GM23338 (cell line): ENCODE measurements at regions not wholly inside any gene's neighbourhood (a gene's known extent, or its start where the extent isn't known, plus 50 kb on each side); places are given as distances from the start of the nearest gene placed in this dataset.

Experiments used
- ATAC-seq: fragments of 200-7000 bp; cut with Tn5 transposase; 3 replicates; pipeline ENCODE4 v1.9.1; 2020
- DNase-seq: peaks from one replicate; pipeline ENCODE4 v3.0.0-alpha.2; 2015; ENCODE audit warnings: low spot score
- H2AFZ ChIP-seq: fragments of 200-600 bp; sonication (generic); 2 replicates; pipeline ENCODE4 v1.8.0; 2016; ENCODE audit warnings: antibody characterized with exemption, mild to moderate bottlenecking, moderate library complexity
- H3F3A ChIP-seq: fragments of 200-600 bp; sonication (generic); replicated peaks from 2 replicates; pipeline ENCODE4 v1.8.0; 2017; ENCODE audit warnings: antibody characterized with exemption, mixed run types, low read depth
- H3K27ac ChIP-seq: fragments of 200-600 bp; sonication (generic); 2 replicates; pipeline ENCODE4 v1.6.1; 2016; ENCODE audit warnings: low read depth
- H3K27me3 ChIP-seq: fragments of 200-600 bp; sonication (generic); 2 replicates; pipeline ENCODE4 v1.8.0; 2016; ENCODE audit warnings: mild to moderate bottlenecking, mixed run types, moderate library complexity; ENCODE audit not compliant: insufficient read depth
- H3K36me3 ChIP-seq: fragments of 200-600 bp; sonication (generic); 2 replicates; pipeline ENCODE4 v1.8.0; 2016; ENCODE audit warnings: mild to moderate bottlenecking; ENCODE audit not compliant: insufficient read depth
- H3K4me1 ChIP-seq: fragments of 200-600 bp; sonication (generic); 2 replicates; pipeline ENCODE4 v1.8.0; 2016; ENCODE audit warnings: mild to moderate bottlenecking, moderate library complexity; ENCODE audit not compliant: insufficient read depth
- H3K4me2 ChIP-seq: fragments of 200-600 bp; sonication (generic); 2 replicates; pipeline ENCODE4 v1.7.1; 2017; ENCODE audit warnings: mixed run types
- H3K4me3 ChIP-seq: fragments of 200-600 bp; sonication (generic); 2 replicates; pipeline ENCODE4 v1.6.1; 2016; ENCODE audit warnings: mixed run types
- H3K79me2 ChIP-seq: fragments of 200-600 bp; sonication (generic); replicated peaks from 2 replicates; pipeline ENCODE4 v1.8.0; 2017; ENCODE audit warnings: mild to moderate bottlenecking; ENCODE audit not compliant: insufficient read depth
- H3K9me2 ChIP-seq: fragments of 200-600 bp; sonication (generic); 2 replicates; pipeline ENCODE4 v1.8.0; 2017; ENCODE audit not compliant: insufficient read depth
- H4K20me1 ChIP-seq: fragments of 200-600 bp; sonication (generic); replicated peaks from 2 replicates; pipeline ENCODE4 v1.8.0; 2017; ENCODE audit warnings: mild to moderate bottlenecking; ENCODE audit not compliant: insufficient read depth
- H3K27ac Mint-ChIP-seq: 2 replicates; pipeline ENCODE4 v1.8.0; 2020; ENCODE audit warnings: inconsistent platforms, mild to moderate bottlenecking, moderate library complexity, mixed read lengths
- H3K27me3 Mint-ChIP-seq: 3 replicates; pipeline ENCODE4 v1.8.0; 2022; ENCODE audit warnings: low read depth, mild to moderate bottlenecking, moderate library complexity, mixed read lengths, inconsistent platforms; ENCODE audit not compliant: insufficient read depth, poor library complexity
- H3K36me3 Mint-ChIP-seq: 3 replicates; pipeline ENCODE4 v1.8.0; 2021; ENCODE audit warnings: low read depth, mild to moderate bottlenecking, inconsistent platforms, moderate library complexity, mixed read lengths
- H3K4me1 Mint-ChIP-seq: 3 replicates; pipeline ENCODE4 v1.8.0; 2020; ENCODE audit warnings: mild to moderate bottlenecking, inconsistent platforms, mixed read lengths
- H3K4me3 Mint-ChIP-seq: 3 replicates; pipeline ENCODE4 v1.8.0; 2021; ENCODE audit warnings: moderate library complexity, mild to moderate bottlenecking, inconsistent platforms, mixed read lengths
- H3K9me3 Mint-ChIP-seq: 3 replicates; pipeline ENCODE4 v1.8.0; 2020; ENCODE audit warnings: moderate library complexity, mild to moderate bottlenecking, inconsistent platforms, mixed read lengths
- EZH2 ChIP-seq: fragments of 200-600 bp; sonication (generic); IDR thresholded peaks from one replicate; pipeline ENCODE4 v1.8.0; 2017; ENCODE audit warnings: antibody characterized with exemption, mild to moderate bottlenecking, low read depth; ENCODE audit not compliant: unreplicated experiment
- EZH2phosphoT487 ChIP-seq: fragments of 200-600 bp; sonication (generic); IDR thresholded peaks from one replicate; pipeline ENCODE4 v1.8.1; 2018; ENCODE audit warnings: antibody characterized with exemption; ENCODE audit not compliant: unreplicated experiment
- STAT1 ChIP-seq: IDR thresholded peaks from one replicate; pipeline ENCODE4 v1.6.1; 2016; ENCODE audit warnings: antibody characterized with exemption; ENCODE audit not compliant: unreplicated experiment
- ZNF114 ChIP-seq: fragments of 250-450 bp; sonication (Bioruptor Pico); IDR thresholded peaks from 2 replicates; pipeline ENCODE4 v1.5.0; 2020; ENCODE audit warnings: mild to moderate bottlenecking, moderate library complexity
- TF ChIP-seq, protein P1 (sequence below): IDR thresholded peaks from one replicate; pipeline ENCODE4 v1.6.1; 2018; ENCODE audit warnings: antibody characterized with exemption; ENCODE audit not compliant: unreplicated experiment
- TF ChIP-seq, protein P2 (sequence below): fragments of 250-450 bp; sonication (Bioruptor Pico); IDR thresholded peaks from 2 replicates; pipeline ENCODE4 v1.5.0; 2020; ENCODE audit warnings: mild to moderate bottlenecking, moderate library complexity
- TF ChIP-seq, protein P3 (sequence below), 2 experiments: fragments of 200-600 bp in 1 of 2; sonication (generic) in 1 of 2; conservative IDR thresholded peaks; 2 replicates each; pipeline versions ENCODE4 v1.5.1 to v1.6.1; 2016 to 2017; ENCODE audit warnings: antibody characterized with exemption in 2 of 2, low read depth in 2 of 2, mild to moderate bottlenecking in 2 of 2, moderate library complexity in 1 of 2

DNA sequence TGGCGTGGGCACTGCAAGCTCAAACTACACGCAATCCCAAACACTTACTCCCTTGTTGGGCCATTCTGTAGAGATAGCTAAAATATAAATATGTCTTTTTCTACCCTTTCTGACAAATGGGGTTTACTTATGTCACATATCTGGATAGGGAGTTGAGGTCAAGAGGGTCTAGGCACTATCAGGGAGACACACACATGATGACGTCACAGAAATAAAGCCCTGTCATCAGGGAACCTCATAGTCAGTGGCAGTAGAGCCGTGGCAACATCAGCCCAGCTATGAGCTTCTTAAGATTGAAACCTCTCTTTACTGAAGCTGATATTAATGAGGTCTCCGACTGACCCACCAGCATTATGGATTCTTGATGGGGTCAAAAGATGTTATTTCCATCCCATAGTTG is 234.6 kb upstream of the CDH7 start (continued):
- TF ChIP-seq, protein P1, sequence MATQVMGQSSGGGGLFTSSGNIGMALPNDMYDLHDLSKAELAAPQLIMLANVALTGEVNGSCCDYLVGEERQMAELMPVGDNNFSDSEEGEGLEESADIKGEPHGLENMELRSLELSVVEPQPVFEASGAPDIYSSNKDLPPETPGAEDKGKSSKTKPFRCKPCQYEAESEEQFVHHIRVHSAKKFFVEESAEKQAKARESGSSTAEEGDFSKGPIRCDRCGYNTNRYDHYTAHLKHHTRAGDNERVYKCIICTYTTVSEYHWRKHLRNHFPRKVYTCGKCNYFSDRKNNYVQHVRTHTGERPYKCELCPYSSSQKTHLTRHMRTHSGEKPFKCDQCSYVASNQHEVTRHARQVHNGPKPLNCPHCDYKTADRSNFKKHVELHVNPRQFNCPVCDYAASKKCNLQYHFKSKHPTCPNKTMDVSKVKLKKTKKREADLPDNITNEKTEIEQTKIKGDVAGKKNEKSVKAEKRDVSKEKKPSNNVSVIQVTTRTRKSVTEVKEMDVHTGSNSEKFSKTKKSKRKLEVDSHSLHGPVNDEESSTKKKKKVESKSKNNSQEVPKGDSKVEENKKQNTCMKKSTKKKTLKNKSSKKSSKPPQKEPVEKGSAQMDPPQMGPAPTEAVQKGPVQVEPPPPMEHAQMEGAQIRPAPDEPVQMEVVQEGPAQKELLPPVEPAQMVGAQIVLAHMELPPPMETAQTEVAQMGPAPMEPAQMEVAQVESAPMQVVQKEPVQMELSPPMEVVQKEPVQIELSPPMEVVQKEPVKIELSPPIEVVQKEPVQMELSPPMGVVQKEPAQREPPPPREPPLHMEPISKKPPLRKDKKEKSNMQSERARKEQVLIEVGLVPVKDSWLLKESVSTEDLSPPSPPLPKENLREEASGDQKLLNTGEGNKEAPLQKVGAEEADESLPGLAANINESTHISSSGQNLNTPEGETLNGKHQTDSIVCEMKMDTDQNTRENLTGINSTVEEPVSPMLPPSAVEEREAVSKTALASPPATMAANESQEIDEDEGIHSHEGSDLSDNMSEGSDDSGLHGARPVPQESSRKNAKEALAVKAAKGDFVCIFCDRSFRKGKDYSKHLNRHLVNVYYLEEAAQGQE = no peak
- TF ChIP-seq ZNF114 (CRISPR knock-in tag) = no peak
- TF ChIP-seq, protein P2, sequence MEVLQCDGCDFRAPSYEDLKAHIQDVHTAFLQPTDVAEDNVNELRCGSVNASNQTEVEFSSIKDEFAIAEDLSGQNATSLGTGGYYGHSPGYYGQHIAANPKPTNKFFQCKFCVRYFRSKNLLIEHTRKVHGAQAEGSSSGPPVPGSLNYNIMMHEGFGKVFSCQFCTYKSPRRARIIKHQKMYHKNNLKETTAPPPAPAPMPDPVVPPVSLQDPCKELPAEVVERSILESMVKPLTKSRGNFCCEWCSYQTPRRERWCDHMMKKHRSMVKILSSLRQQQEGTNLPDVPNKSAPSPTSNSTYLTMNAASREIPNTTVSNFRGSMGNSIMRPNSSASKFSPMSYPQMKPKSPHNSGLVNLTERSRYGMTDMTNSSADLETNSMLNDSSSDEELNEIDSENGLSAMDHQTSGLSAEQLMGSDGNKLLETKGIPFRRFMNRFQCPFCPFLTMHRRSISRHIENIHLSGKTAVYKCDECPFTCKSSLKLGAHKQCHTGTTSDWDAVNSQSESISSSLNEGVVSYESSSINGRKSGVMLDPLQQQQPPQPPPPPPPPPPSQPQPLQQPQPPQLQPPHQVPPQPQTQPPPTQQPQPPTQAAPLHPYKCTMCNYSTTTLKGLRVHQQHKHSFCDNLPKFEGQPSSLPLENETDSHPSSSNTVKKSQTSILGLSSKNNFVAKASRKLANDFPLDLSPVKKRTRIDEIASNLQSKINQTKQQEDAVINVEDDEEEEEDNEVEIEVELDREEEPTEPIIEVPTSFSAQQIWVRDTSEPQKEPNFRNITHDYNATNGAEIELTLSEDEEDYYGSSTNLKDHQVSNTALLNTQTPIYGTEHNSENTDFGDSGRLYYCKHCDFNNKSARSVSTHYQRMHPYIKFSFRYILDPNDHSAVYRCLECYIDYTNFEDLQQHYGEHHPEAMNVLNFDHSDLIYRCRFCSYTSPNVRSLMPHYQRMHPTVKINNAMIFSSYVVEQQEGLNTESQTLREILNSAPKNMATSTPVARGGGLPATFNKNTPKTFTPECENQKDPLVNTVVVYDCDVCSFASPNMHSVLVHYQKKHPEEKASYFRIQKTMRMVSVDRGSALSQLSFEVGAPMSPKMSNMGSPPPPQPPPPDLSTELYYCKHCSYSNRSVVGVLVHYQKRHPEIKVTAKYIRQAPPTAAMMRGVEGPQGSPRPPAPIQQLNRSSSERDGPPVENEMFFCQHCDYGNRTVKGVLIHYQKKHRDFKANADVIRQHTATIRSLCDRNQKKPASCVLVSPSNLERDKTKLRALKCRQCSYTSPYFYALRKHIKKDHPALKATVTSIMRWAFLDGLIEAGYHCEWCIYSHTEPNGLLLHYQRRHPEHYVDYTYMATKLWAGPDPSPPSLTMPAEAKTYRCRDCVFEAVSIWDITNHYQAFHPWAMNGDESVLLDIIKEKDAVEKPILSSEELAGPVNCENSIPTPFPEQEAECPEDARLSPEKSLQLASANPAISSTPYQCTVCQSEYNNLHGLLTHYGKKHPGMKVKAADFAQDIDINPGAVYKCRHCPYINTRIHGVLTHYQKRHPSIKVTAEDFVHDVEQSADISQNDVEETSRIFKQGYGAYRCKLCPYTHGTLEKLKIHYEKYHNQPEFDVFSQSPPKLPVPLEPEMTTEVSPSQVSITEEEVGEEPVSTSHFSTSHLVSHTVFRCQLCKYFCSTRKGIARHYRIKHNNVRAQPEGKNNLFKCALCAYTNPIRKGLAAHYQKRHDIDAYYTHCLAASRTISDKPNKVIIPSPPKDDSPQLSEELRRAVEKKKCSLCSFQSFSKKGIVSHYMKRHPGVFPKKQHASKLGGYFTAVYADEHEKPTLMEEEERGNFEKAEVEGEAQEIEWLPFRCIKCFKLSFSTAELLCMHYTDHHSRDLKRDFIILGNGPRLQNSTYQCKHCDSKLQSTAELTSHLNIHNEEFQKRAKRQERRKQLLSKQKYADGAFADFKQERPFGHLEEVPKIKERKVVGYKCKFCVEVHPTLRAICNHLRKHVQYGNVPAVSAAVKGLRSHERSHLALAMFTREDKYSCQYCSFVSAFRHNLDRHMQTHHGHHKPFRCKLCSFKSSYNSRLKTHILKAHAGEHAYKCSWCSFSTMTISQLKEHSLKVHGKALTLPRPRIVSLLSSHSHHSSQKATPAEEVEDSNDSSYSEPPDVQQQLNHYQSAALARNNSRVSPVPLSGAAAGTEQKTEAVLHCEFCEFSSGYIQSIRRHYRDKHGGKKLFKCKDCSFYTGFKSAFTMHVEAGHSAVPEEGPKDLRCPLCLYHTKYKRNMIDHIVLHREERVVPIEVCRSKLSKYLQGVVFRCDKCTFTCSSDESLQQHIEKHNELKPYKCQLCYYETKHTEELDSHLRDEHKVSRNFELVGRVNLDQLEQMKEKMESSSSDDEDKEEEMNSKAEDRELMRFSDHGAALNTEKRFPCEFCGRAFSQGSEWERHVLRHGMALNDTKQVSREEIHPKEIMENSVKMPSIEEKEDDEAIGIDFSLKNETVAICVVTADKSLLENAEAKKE (CRISPR knock-in tag) = no peak

DNA sequence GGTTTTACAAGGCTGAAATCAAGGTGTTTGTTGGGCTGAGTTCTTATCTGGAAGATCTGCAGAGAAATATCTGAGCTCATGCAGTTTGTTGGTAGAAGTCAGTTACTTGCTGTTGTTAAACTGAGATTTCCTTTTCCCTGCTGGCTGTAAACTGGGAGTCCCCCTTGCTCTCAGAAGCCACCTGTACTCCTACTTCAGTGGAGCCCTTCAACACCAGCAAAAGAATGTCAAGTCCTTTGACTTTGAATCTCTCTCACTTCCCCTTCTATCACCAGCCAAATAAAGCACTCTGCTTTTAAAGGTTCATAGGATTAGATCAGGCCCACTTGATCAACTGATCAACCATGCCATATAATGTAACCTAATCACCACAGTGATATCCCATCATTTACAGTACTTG is 252.2 kb upstream of the CDH7 start:
- H3K4me3 Mint-ChIP-seq = no peak overlapping the region
- TF ChIP-seq, protein P3, sequence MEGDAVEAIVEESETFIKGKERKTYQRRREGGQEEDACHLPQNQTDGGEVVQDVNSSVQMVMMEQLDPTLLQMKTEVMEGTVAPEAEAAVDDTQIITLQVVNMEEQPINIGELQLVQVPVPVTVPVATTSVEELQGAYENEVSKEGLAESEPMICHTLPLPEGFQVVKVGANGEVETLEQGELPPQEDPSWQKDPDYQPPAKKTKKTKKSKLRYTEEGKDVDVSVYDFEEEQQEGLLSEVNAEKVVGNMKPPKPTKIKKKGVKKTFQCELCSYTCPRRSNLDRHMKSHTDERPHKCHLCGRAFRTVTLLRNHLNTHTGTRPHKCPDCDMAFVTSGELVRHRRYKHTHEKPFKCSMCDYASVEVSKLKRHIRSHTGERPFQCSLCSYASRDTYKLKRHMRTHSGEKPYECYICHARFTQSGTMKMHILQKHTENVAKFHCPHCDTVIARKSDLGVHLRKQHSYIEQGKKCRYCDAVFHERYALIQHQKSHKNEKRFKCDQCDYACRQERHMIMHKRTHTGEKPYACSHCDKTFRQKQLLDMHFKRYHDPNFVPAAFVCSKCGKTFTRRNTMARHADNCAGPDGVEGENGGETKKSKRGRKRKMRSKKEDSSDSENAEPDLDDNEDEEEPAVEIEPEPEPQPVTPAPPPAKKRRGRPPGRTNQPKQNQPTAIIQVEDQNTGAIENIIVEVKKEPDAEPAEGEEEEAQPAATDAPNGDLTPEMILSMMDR (conservative IDR thresholded peaks at IDR 0.05; ENCODE audit: low read depth in 2 of 2) = no peak
- TF ChIP-seq EZH2phosphoT487 (no peak), EZH2 (no peak), STAT1 (no peak)

More for the DNA sequence above, 252.2 kb upstream of the CDH7 start:
- ATAC-seq = peak; percentile 42; the same call in 2 of the 3 replicates
- Histone ChIP-seq H2AFZ (no peak overlapping the region), H3K4me3 (no peak overlapping the region), H3K4me1 (peaks cover 6% of the 10 kb centered on the region; the same call in 1 of the 2 replicates), H3K27me3 (no peaks in the 10 kb centered on the region), H3K79me2 (no peaks in the 10 kb centered on the region), H3K9me2 (no peaks in the 10 kb centered on the region), H3K27ac (no peak overlapping the region), H3K4me2 (no peak overlapping the region), H3F3A (no peaks in the 10 kb centered on the region), H3K36me3 (no peaks in the 10 kb centered on the region), H4K20me1 (no peaks in the 10 kb centered on the region)
- H3K4me1 Mint-ChIP-seq = peaks cover 13% of the 10 kb centered on the region; the same call in 2 of the 3 replicates
- no peaks in the 10 kb centered on the region for H3K9me3 Mint-ChIP-seq
- H3K27me3 Mint-ChIP-seq = no peaks in the 10 kb centered on the region
- no peaks in the 10 kb centered on the region for H3K36me3 Mint-ChIP-seq
- H3K27ac Mint-ChIP-seq = peak overlapping the region; percentile 42
- DNase-seq = peak; percentile 46
